Pancreas (tissue), 10 donors: ENCODE measurements at regions not wholly inside any gene's neighbourhood (a gene's known extent, or its start where the extent isn't known, plus 50 kb on each side); places are given as distances from the start of the nearest gene placed in this dataset.

Source experiments
- ATAC-seq, 4 donors: fragments of 200-7000 bp; cut with Tn5 transposase; one replicate each; pipeline versions ENCODE4 v1.8.0 to v1.9.1; 2020; ENCODE audit warnings: mild to moderate bottlenecking in 4 of 4, moderate library complexity in 4 of 4
- DNase-seq, 6 donors: peaks; one replicate each; pipeline ENCODE4 v3.0.0-alpha.2; 2020
- FAIRE-seq: peaks from 2 replicates; lab custom pipeline; 2012; peaks lifted over from hg19 to GRCh38; lab: Jason Lieb, UNC
- H3K27ac ChIP-seq, 4 donors: fragments of 200-600 bp; sonication (generic); 1 replicate in 3 of 4; 2 replicates in 1 of 4; pipeline versions ENCODE4 v1.5.0 to v1.8.0; 2020
- H3K27me3 ChIP-seq, 4 donors: fragments of 200-600 bp; one replicate each; pipeline ENCODE4 v1.8.0; 2021
- H3K36me3 ChIP-seq, 3 donors: fragments of 200-600 bp; sonication (generic) in 1 of 3; one replicate each; pipeline versions ENCODE4 v1.5.0 to v1.8.0; 2020 to 2021
- H3K4me1 ChIP-seq, 3 donors: fragments of 200-600 bp; one replicate each; pipeline ENCODE4 v1.8.0; 2021
- H3K4me3 ChIP-seq, 4 donors: fragments of 200-600 bp; sonication (generic) in 2 of 4; one replicate each; pipeline versions ENCODE4 v1.5.0 to v1.8.0; 2020 to 2021
- H3K9me3 ChIP-seq, 4 donors: fragments of 200-600 bp; one replicate each; pipeline ENCODE4 v1.8.0; 2021
- WGBS, 2 donors: extraction: QIAGEN DNeasy Blood & Tissue Kit; methylation state at CpG; one replicate each; pipeline ENCODE4 v1.1.7; 2013; 5-methylcytosine and 5-hydroxymethylcytosine counted together
- intact Hi-C, 3 donors: fragments of 100-400 bp; cut with DNase I; formaldehyde crosslinking; loops; one replicate each; pipeline versions ENCODE4 v1.11.1 to v1.14.2; 2022
- TF ChIP-seq, protein P1 (sequence below), 4 donors: fragments of 200-600 bp; sonication (generic) in 3 of 4; IDR thresholded peaks; one replicate each; pipeline versions ENCODE4 v1.5.0 to v1.8.0; 2021; ENCODE audit warnings: antibody characterized with exemption in 4 of 4
- donor health status: healthy with polysubstance abuse.
- donor health status: DM: no; HTN: no; CAD: no; lungs with moderate emphysema.
- donor health status: DM: no; HTN: no; CAD: no.
- donor health status: control.
- donor health status: control.
- donor health status: Bipolar disorder and iron deficiency.
- donor health status: DM: yes; HTN: yes; CAD: no.
- donor health status: DM: no; HTN: no; CAD: no.
- donor health status: DM: no; HTN: no; CAD: no.
- donor health status: DM: yes; HTN: yes; CAD: no.

DNA sequence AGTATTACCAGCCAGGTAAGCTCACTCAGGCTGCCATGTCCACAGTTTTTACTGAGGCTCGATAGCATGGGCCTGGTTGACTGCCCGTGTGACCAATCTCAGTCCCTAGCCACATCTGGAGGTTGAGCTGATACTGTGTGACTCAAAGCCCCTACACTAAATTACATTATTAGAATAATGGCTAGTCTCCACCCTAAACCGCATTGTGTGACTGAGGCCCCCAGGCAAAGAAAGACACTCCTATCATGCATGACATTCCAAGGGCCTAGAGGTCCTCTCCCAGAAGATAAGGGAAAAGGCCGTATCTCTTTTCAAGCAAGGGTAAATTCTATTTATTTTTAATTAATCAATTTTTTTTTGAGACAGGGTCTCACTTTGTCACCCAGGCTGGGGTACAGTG lies 505.3 kb downstream of the HAPSTR1 start:
- no peak overlapping the region for H3K4me3 ChIP-seq
- H3K27ac ChIP-seq, result no peak overlapping the region
- 92 to 93% methylated on average over 4 of the region's 4 CpGs for WGBS, 2 donors
- TF ChIP-seq, protein P1, sequence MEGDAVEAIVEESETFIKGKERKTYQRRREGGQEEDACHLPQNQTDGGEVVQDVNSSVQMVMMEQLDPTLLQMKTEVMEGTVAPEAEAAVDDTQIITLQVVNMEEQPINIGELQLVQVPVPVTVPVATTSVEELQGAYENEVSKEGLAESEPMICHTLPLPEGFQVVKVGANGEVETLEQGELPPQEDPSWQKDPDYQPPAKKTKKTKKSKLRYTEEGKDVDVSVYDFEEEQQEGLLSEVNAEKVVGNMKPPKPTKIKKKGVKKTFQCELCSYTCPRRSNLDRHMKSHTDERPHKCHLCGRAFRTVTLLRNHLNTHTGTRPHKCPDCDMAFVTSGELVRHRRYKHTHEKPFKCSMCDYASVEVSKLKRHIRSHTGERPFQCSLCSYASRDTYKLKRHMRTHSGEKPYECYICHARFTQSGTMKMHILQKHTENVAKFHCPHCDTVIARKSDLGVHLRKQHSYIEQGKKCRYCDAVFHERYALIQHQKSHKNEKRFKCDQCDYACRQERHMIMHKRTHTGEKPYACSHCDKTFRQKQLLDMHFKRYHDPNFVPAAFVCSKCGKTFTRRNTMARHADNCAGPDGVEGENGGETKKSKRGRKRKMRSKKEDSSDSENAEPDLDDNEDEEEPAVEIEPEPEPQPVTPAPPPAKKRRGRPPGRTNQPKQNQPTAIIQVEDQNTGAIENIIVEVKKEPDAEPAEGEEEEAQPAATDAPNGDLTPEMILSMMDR (IDR thresholded peaks at IDR 0.05), result no peak
- H3K9me3 ChIP-seq, result no peaks in the 10 kb centered on the region
- DNase-seq (no peak), ATAC-seq (no peak), FAIRE-seq (no peak)
- no peaks in the 10 kb centered on the region for H3K4me1 ChIP-seq
- no peaks in the 10 kb centered on the region for H3K36me3 ChIP-seq
- H3K27me3 ChIP-seq, result no peaks in the 10 kb centered on the region
- intact Hi-C loops, result no loop called here

DNA sequence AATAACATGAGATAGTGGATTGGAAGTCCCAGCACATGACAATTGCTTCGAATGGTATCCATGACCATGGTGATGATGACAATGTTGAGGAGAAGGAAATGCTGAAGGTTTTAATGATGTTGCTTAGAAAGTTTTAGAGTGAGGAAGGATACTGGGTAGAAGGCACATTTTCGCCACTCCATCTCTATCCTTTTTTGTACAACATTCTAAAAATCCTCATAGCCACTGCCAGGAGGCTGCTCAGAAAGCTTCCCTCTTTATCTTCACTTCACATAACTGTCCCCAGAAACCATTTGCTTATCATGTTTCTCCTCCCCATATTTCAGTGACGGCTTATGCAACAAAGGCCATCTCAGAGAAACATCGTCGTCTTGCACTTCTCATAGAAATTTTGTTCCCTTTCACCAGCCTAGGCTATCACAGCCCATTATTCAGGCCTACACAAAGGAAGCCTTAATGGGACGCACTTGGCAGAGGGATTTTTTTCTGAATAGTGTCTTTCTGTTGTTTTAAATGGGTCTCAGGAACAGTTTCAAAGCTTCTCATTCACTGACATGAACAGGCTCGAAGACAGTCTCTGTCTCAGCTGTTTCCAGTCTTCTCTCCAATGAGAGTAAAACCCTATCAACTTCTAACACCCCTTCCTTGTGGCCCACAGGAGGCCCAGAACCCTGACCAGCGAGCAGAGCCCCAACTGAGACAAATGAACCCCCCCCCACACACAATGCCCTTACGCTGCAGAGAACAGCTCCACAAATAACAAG lies 506.7 kb downstream of the HAPSTR1 start:
- intact Hi-C loops, result no loop called here
- Histone ChIP-seq H3K9me3 (no peaks in the 10 kb centered on the region), H3K4me3 (no peak overlapping the region), H3K27ac (no peak overlapping the region), H3K4me1 (no peaks in the 10 kb centered on the region), H3K27me3 (no peaks in the 10 kb centered on the region), H3K36me3 (no peaks in the 10 kb centered on the region)
- TF ChIP-seq, protein P1 (IDR thresholded peaks at IDR 0.05), result no peak
- FAIRE-seq (no peak), ATAC-seq (no peak), DNase-seq (no peak)
- 75 to 84% methylated on average over 9 of the region's 9 CpGs for WGBS, 2 donors

DNA sequence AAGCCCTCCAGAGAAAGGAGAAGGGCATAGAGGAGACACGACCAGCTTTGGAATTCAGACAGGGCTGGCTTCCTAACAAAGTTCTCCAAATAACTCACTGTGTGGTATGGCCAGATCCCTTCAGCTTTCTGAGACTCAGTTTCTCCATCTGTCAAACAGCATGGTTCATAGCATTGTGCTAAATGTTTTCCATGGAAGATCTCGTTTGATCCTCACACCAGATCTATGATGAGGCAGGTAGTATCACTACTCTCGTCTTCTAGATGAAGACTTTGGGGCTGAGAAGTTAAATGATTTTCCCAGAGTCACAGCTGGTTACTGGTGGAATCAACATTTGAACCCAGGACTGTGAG lies 507.3 kb downstream of the HAPSTR1 start:
- ATAC-seq (no peak), FAIRE-seq (no peak), DNase-seq (no peak)
- Histone ChIP-seq H3K36me3 (no peaks in the 10 kb centered on the region), H3K4me3 (no peak overlapping the region), H3K27me3 (no peaks in the 10 kb centered on the region), H3K4me1 (no peaks in the 10 kb centered on the region), H3K9me3 (no peaks in the 10 kb centered on the region), H3K27ac (no peak overlapping the region)
- WGBS, 2 donors, result 52 to 87% methylated on average over 3 of the region's 3 CpGs
- intact Hi-C loops, result no loop called here
- TF ChIP-seq, protein P1 (IDR thresholded peaks at IDR 0.05), result no peak

DNA sequence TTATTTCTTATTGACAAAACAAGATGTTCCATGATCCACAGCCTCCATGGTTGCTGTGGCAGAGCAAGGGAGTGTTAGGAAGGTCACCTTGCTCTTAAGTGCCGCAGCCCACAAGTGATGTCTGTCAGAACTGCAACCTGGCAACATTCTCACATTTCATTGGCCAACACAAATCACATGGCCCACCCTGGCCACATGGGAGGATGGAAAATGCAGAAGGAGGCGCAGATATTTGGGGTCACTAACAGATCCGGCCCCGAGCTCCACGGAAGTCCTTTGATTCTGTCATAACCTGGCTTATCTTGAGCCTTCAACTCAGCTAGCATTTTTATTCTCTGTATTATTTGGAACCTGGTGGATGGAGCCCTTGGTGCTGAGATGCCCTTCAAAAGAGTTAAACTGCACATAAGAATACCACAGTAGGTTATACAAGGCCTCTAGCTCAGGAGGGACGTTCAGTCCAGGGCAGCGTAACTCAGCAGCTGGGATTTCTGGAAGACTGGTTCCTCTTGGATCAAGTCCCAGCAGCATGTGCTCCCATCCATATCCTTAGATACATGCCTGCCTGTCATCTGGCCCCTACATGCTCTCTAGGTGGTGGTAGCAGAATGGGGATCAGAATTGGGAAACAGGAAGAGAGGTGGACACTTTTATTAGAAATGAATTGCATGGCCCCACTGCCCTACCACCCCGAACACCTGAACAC lies 508.1 kb downstream of the HAPSTR1 start:
- no peaks in the 10 kb centered on the region for H3K4me1 ChIP-seq
- H3K36me3 ChIP-seq, result no peaks in the 10 kb centered on the region
- no peaks in the 10 kb centered on the region for H3K9me3 ChIP-seq
- DNase-seq, result no peak
- H3K27me3 ChIP-seq, result no peaks in the 10 kb centered on the region
- intact Hi-C loops, result no loop called here
- WGBS, 2 donors, result 87 to 89% methylated on average over 8 of the region's 8 CpGs
- no peak for FAIRE-seq
- TF ChIP-seq, protein P1 (IDR thresholded peaks at IDR 0.05), result no peak
- H3K27ac ChIP-seq, result no peak overlapping the region
- ATAC-seq, result no peak
- H3K4me3 ChIP-seq, result no peak overlapping the region

DNA sequence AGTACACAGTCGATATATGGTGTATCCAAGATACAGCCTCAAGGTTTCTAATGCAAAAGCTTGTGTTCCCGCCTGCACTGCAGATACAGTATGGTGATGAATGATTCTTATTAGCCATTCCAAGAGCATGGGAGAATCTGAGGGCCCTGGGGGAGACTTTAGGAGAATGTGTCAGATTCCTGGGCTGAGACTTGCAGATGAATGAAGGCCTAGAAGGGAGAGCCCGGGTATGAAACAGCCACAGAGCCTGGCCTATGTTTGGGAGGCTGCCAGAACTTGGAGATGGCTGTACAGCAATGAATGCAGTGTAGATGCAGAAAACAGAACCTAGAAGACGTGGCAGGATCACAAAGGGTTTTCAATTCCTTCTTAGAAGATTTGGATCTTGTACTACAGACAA lies 510.7 kb downstream of the HAPSTR1 start:
- no peak for ATAC-seq
- no peak for DNase-seq
- no peak for FAIRE-seq
- TF ChIP-seq, protein P1 (IDR thresholded peaks at IDR 0.05), result no peak
- 80 to 82% methylated on average over 4 of the region's 4 CpGs for WGBS, 2 donors
- intact Hi-C loops, result no loop called here
- no peak overlapping the region for H3K4me3 ChIP-seq
- H3K36me3 ChIP-seq, result no peaks in the 10 kb centered on the region
- no peaks in the 10 kb centered on the region for H3K9me3 ChIP-seq
- no peaks in the 10 kb centered on the region for H3K4me1 ChIP-seq
- no peak overlapping the region for H3K27ac ChIP-seq
- no peaks in the 10 kb centered on the region for H3K27me3 ChIP-seq
